NOMO-1 (cell line): ENCODE measurements at regions not wholly inside any gene's neighbourhood (a gene's known extent, or its start where the extent isn't known, plus 50 kb on each side); places are given as distances from the start of the nearest gene placed in this dataset.

ENCODE experiments used
- DNase-seq, 2 experiments: peaks; one replicate each; lab custom pipeline; 2025; ENCODE audit not compliant: unreplicated experiment in 2 of 2; lab: John Stamatoyannopoulos, UW

DNA sequence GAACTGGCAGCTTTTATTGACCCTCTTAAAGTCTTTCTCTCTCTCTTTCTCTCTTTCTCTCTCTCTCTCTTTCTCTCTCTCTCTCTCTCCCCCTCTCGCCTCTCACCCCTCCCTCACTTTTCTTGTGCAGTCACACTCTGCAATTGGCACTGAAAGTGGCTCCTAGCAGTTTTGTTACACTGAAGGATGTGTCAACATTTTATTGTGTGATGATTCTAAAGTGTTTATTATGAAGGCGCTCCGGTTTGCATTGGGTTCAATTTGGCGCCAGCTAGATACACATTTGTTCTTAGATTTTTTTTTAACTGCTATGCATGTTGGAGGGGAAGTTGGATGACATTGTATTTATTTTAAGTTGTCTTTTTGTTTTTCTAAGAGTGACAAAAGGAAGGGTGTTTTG is 64.0 kb upstream of the CHRM3 start:
- no peak for DNase-seq

GRCh38 chr1:239321877-239322276 is 64.5 kb upstream of the CHRM3 start:
- no peak for DNase-seq

GRCh38 chr1:239317948-239318347 is 68.4 kb upstream of the CHRM3 start:
- no peak for DNase-seq

- no peak for DNase-seq
Measured at GRCh38 chr1:239315631-239316217, 70.6 kb upstream of the CHRM3 start.

DNA sequence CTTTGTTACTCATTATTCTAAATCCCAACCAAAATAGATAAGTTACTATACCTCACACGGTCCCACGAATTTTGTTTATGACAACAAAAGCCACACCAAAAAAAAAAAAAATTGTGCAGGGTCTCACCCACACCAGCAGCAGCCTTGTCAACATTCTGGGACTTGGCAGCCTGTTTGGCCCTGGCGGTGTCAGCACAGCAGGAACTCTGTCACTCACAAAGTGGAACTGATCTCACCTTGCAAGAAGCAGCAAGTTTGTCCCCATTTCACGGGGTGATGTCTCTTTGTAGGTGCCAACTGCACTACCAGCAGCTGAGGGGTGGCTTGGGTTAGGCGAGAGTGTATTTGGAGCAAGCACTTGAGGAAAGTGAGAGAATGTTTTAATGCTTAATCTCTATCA is 75.0 kb upstream of the CHRM3 start:
- DNase-seq = no peak

DNA sequence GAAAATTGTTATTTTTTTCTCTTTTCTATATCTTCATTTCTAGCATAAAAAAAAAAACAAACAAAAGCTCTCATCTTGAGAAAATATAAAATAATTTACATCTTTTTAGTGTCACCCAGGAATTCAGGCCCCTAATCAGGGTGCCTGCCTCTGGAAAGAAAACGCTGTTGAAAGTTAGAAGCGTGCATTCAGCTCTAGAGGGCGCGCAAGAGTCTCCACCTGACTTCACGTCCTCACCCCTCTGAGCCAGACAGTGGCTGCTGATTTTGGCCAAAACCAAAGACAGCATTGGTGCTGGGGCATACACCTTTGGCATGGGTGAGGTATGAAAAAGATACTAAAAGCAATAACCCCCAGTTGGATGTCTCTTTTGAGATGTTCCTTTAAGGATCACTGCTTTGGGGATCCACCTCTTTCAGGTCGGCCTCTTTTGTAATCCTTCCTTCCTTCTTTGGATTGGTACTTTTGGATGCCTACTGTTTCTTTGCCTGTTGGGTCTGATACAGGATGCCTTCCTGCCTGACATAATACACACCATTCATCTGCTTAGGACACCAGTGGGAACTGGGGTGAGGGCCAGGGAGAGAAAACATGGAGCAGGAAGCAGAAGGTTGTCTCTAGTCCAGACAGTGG is 77.6 kb upstream of the CHRM3 start:
- DNase-seq = peak; percentile 19 to 32

DNA sequence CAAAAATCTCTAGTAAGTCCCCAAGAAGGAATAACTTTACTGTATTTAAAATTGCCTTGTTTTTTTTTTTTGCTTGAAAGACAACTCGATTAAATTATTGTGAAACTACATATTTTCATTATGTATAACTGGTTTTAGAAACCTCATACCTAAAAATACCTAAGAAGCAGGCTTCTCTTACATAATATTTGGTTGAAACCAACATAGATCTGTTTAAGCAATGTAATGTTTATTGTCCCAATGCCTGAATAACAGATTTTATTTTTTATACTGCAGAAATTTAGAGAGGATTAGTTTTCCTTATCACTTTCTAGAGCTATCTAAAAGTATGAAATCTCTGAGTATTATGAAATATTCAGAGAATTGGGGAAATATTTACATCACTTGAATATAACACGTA is 78.5 kb upstream of the CHRM3 start:
- DNase-seq = no peak

DNA sequence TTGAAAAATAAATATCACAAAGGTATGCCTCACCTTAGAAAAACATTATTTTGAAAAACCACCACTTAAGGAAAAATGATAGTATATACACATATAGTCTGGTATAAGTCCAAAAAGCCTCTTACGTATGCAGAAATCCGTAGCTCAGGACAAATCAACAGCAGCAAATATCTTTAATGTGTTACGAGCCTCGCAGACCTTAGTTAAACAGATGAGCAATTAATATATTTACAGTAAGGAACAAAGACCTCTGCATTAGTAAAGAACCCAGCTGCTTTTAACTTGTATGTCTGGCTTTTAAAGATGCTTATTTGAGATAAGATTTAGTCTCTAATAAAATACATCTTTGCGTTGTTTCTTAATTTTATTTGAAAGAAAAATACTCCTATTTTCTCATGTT is 79.9 kb upstream of the CHRM3 start:
- DNase-seq = no peak

- DNase-seq = no peak
Measured at GRCh38 chr1:239303289-239303688, 83.1 kb upstream of the CHRM3 start.

DNA sequence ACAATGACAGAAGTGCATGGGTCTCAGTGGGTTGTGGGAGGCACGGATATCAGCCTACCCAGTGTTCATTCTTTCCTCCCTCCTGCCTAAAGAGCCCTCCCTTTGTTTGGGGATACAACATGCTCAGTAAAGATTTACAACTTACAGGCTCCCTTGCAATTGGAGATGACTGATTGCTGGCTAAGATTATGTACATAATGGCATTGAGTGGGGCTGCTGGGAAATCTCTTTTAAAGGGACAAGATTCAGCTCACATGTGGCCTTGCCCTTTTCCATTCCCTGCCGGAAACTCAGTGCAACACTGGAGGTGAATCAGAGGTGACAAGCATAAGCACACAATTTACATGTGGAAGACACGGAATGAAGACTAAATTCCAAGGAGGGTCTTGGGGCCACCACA is 83.7 kb upstream of the CHRM3 start:
- no peak for DNase-seq

DNA sequence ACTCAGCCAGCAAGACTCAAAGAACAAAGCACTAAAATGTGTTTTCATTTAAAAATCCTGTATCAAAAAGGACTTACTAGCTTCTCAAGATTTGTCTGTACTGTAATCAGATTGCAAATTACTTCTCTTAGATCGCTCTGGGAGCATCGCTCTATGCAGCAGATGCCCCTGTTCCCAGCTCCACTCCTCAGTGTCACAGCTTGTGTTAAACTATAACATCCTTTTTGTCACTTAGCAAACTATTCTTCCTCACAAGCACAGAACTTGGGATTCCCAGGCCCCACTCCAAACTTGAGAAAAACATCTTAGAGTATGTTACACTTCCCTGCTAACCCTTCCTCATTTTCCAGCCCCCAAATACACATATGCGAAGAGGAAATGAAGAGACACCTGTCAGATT is 85.1 kb upstream of the CHRM3 start:
- DNase-seq = no peak

- DNase-seq = no peak
Measured at GRCh38 chr1:239297910-239298309, 88.5 kb upstream of the CHRM3 start.

- DNase-seq = no peak
Measured at GRCh38 chr1:239293350-239294110, 92.8 kb upstream of the CHRM3 start.

GRCh38 chr1:239288820-239289554 is 97.4 kb upstream of the CHRM3 start:
- no peak for DNase-seq

- no peak for DNase-seq
Measured at GRCh38 chr1:239287296-239287695, 99.1 kb upstream of the CHRM3 start.

DNA sequence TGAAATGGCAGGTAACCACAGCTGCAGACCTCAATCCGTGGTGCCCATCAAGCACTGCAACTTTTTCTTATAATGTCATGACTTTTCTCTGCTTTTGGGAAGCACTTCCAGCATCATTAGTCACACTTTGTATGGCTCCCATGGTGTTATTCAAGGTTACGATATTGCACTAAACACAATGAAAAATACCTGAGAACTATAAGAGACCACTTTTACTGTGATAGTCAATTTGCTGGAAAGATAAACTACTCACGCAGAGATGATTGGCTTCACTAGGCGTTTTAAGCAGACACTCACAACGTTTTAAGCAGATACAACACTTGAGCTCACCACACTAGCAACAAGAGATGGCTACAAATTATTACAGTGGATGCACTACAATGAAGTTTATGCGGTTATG is 103.2 kb upstream of the CHRM3 start:
- no peak for DNase-seq

DNA sequence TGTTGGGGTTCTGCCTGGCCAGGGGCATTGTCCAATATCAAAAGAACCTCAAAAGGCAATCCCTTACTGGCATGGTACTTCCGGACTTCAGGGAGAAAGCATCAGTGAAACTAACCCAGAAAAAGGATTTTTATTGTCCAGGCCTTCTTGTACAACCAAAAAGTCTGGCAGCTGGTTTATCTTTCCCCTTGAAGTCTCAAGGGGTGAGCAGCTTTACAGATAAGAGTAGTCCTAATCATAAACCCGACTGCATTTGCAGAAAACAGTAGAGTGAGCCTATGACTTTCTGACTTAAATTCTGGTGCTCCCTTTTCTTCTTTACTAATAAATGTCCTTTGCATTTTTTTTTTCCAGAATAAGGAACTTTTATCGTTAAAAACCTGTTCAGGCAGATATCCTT is 104.0 kb upstream of the CHRM3 start:
- DNase-seq = no peak

- DNase-seq = no peak
Measured at GRCh38 chr1:239276051-239276450, 110.3 kb upstream of the CHRM3 start.

GRCh38 chr1:239274242-239274830 is 112.0 kb upstream of the CHRM3 start:
- DNase-seq = no peak

DNA sequence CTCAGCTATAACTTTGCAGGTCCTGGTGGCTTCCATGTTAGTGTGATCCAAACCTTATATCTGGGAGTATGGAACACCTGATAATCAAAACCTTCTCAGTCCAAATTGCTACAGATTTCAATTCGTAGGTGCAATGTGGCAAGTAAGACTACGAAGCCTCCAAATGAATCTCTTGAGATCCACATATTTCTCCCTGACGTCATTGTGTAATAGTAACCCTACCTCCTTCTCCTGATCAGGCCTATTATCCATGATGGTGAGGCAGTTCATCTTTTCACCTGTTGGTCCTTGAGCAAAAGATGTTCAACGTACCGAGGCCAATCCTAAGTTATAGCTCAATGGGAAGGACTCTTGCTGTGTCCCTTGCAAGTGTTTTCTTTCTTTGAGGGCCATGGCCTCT is 115.9 kb upstream of the CHRM3 start:
- DNase-seq = no peak

DNA sequence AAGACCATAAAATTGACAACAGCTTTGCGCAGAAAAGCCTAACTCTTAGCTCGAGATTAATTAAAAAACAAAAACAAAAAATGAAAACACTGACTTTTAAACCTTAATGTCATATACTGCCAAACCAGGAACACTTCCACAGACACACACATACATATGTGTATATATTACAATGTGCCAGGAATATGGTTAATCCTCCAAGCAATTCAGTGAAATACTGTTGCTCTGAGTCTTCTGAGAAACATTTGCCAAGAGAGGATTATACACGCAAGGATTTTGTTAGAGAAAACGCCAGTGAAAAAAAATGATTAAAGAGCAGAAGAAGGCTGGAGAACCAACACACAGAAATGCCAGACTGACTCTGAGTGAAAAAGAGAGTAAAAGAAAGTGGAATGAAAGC is 116.7 kb upstream of the CHRM3 start:
- DNase-seq = no peak
